Natural killer cell (primary cell): ENCODE measurements at regions not wholly inside any gene's neighbourhood (a gene's known extent, or its start where the extent isn't known, plus 50 kb on each side); places are given as distances from the start of the nearest gene placed in this dataset.
"Not testable (repeated sequence)": the region's sequence is repeated elsewhere in the genome, so short reads cannot be mapped to it uniquely, and the experiment has no call there.

Experiments used
- ATAC-seq, 3 donors: fragments of 150-1000 bp in 2 of 3; fragments of 200-7000 bp in 1 of 3; cut with Tn5 transposase; 1 replicate in 1 of 3; 2 replicates in 2 of 3; pipeline ENCODE4 v1.10.0; 2021; ENCODE audit warnings: mild to moderate bottlenecking in 2 of 3, moderate library complexity in 2 of 3
- DNase-seq, 2 donors: peaks; one replicate each; pipeline versions ENCODE4 v3.0.0 to v3.0.0-alpha.2; 2013 to 2021; ENCODE audit warnings: mixed read lengths in 1 of 2
- H3K27ac ChIP-seq: one replicate; pipeline ENCODE4 v1.5.1; 2013; ENCODE audit warnings: mild to moderate bottlenecking, low read length
- H3K27me3 ChIP-seq: one replicate; pipeline ENCODE4 v1.6.1; 2013; ENCODE audit warnings: low read length; ENCODE audit not compliant: control insufficient read depth, insufficient read depth
- H3K36me3 ChIP-seq: one replicate; pipeline ENCODE4 v1.6.1; 2013; ENCODE audit warnings: low read length; ENCODE audit not compliant: control insufficient read depth, insufficient read depth
- H3K4me1 ChIP-seq: one replicate; pipeline ENCODE4 v1.6.1; 2013; ENCODE audit warnings: low read length; ENCODE audit not compliant: control insufficient read depth, insufficient read depth
- H3K4me3 ChIP-seq: one replicate; pipeline ENCODE4 v1.5.1; 2013; ENCODE audit warnings: low read length
- H3K9me3 ChIP-seq: one replicate; pipeline ENCODE4 v1.6.1; 2013; ENCODE audit warnings: low read length; ENCODE audit not compliant: control insufficient read depth, insufficient read depth
- H3K27ac Mint-ChIP-seq, 2 donors: one replicate each; pipeline ENCODE4 v1.8.0; 2022; ENCODE audit warnings: mild to moderate bottlenecking in 2 of 2, mixed read lengths in 2 of 2, moderate library complexity in 1 of 2
- H3K27me3 Mint-ChIP-seq, 2 donors: one replicate each; pipeline ENCODE4 v1.8.0; 2022; ENCODE audit warnings: low read depth in 2 of 2, mixed read lengths in 2 of 2
- H3K36me3 Mint-ChIP-seq: one replicate; pipeline ENCODE4 v1.8.0; 2022; ENCODE audit warnings: mixed read lengths
- H3K4me1 Mint-ChIP-seq, 2 donors: one replicate each; pipeline ENCODE4 v1.8.0; 2022; ENCODE audit warnings: mixed read lengths in 2 of 2
- H3K4me3 Mint-ChIP-seq: one replicate; pipeline ENCODE4 v1.8.0; 2022; ENCODE audit warnings: mild to moderate bottlenecking, moderate library complexity, mixed read lengths
- H3K9me3 Mint-ChIP-seq, 2 donors: one replicate each; pipeline ENCODE4 v1.8.0; 2022; ENCODE audit warnings: mixed read lengths in 2 of 2
- WGBS: methylation state at CpG from one replicate; pipeline ENCODE4 v1.1.7; 2013; ENCODE audit warnings: missing lambda C conversion rate; ENCODE audit not compliant: insufficient coverage; 5-methylcytosine and 5-hydroxymethylcytosine counted together
- intact Hi-C: fragments of 100-400 bp; cut with micrococcal nuclease; formaldehyde crosslinking; loops from one replicate; pipeline ENCODE4 v1.14.2; 2022
- TF ChIP-seq, protein P1 (sequence below): fragments of 200-600 bp; IDR thresholded peaks from one replicate; pipeline ENCODE4 v1.8.0; 2022; ENCODE audit warnings: antibody characterized with exemption

DNA sequence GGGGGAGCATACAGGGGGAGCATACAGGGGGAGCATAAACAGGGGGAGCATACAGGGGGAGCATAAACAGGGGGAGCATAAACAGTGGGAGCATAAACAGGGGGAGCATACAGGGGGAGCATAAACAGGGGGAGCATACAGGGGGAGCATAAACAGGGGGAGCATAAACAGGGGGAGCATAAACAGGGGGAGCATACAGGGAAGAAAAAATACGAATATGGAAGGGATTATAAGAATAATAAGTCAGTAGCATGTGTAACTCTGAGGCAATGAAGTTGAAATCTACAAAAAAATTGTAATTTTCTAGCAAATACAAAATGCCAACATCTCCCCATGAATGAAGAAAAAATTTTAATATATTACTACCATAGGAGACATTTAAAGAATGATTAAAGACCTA lies 101.3 kb upstream of the FOXQ1 start:
- H3K4me3 Mint-ChIP-seq, H3K4me1 Mint-ChIP-seq, H3K27ac ChIP-seq, H3K36me3 Mint-ChIP-seq, DNase-seq, ATAC-seq, H3K27ac Mint-ChIP-seq, H3K9me3 ChIP-seq, H3K4me3 ChIP-seq, H3K9me3 Mint-ChIP-seq, H3K4me1 ChIP-seq, H3K27me3 ChIP-seq, H3K36me3 ChIP-seq, intact Hi-C loops: not testable (repeated sequence)
- H3K27me3 Mint-ChIP-seq, result peaks cover 7 to 20% of the 10 kb centered on the region in 2 donors
- 50% methylated on average over 1 of the region's 1 CpG for WGBS

DNA sequence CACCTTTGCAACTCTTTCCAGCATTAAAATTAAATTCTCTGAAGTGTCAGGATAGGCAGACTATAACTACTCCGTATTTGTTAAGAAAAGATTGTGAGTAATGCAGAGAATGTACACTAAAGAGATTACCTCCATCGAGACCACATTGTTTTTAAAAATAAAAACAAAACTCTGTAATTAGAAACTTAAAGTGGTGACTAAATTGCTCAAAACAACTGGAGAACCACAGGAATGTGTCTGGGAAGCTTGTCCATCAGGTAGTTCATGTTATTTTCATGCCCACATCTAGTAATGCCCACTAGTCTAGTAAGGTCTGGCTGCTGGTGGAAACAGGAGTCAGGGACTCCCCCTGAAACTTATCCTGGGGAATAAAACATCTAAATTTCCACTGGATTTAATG lies 103.0 kb upstream of the FOXQ1 start:
- no peaks in the 10 kb centered on the region for H3K36me3 ChIP-seq
- no peaks in the 10 kb centered on the region for H3K4me1 Mint-ChIP-seq
- H3K27me3 ChIP-seq, result peaks cover 4% of the 10 kb centered on the region
- H3K27ac ChIP-seq, result no peak overlapping the region
- H3K36me3 Mint-ChIP-seq, result no peaks in the 10 kb centered on the region
- WGBS, result 100% methylated on average over 1 of the region's 2 CpGs
- no peaks in the 10 kb centered on the region for H3K9me3 ChIP-seq
- peaks cover 7 to 20% of the 10 kb centered on the region in 2 donors for H3K27me3 Mint-ChIP-seq
- no peak for DNase-seq
- ATAC-seq, result no peak
- no peaks in the 10 kb centered on the region for H3K9me3 Mint-ChIP-seq
- no peaks in the 10 kb centered on the region for H3K4me1 ChIP-seq
- no peak overlapping the region for H3K27ac Mint-ChIP-seq
- intact Hi-C loops, result no loop called here
- TF ChIP-seq, protein P1, sequence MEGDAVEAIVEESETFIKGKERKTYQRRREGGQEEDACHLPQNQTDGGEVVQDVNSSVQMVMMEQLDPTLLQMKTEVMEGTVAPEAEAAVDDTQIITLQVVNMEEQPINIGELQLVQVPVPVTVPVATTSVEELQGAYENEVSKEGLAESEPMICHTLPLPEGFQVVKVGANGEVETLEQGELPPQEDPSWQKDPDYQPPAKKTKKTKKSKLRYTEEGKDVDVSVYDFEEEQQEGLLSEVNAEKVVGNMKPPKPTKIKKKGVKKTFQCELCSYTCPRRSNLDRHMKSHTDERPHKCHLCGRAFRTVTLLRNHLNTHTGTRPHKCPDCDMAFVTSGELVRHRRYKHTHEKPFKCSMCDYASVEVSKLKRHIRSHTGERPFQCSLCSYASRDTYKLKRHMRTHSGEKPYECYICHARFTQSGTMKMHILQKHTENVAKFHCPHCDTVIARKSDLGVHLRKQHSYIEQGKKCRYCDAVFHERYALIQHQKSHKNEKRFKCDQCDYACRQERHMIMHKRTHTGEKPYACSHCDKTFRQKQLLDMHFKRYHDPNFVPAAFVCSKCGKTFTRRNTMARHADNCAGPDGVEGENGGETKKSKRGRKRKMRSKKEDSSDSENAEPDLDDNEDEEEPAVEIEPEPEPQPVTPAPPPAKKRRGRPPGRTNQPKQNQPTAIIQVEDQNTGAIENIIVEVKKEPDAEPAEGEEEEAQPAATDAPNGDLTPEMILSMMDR, result no peak
- H3K4me3 Mint-ChIP-seq, result no peak overlapping the region
- H3K4me3 ChIP-seq, result no peak overlapping the region

DNA sequence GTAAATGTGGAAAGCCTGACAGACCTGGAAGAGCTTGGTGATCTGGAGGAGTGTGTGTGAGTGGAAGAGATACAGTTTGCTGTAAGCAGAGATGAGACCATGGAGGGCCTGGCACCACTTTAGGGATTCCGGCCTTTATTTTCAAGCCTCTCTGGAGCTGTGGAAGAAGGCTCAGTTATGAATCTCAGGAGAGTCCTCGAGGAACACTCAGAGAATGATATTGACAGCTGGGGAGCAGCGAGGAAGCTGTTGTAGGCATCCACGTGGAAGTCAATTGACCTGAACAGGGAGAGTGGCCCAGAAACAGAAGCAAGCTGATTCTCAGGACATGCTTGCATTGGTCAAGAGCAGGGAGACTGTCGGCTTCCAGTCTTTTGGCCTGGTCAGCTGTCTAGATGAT lies 108.4 kb upstream of the FOXQ1 start:
- no peaks in the 10 kb centered on the region for H3K4me1 ChIP-seq
- Mint-ChIP-seq H3K27ac (no peak overlapping the region), H3K9me3 (no peaks in the 10 kb centered on the region), H3K27me3 (peaks cover 0 to 25% of the 10 kb centered on the region in 2 donors), H3K4me3 (no peak overlapping the region), H3K4me1 (no peaks in the 10 kb centered on the region), H3K36me3 (no peaks in the 10 kb centered on the region)
- H3K27ac ChIP-seq, result no peak overlapping the region
- no peak for DNase-seq
- TF ChIP-seq, protein P1, result no peak
- intact Hi-C loops, result no loop called here
- H3K36me3 ChIP-seq, result no peaks in the 10 kb centered on the region
- ATAC-seq, result no peak
- 76% methylated on average over 5 of the region's 5 CpGs for whole genome bisulfite sequencing
- no peaks in the 10 kb centered on the region for H3K27me3 ChIP-seq
- no peaks in the 10 kb centered on the region for H3K9me3 ChIP-seq
- no peak overlapping the region for H3K4me3 ChIP-seq

DNA sequence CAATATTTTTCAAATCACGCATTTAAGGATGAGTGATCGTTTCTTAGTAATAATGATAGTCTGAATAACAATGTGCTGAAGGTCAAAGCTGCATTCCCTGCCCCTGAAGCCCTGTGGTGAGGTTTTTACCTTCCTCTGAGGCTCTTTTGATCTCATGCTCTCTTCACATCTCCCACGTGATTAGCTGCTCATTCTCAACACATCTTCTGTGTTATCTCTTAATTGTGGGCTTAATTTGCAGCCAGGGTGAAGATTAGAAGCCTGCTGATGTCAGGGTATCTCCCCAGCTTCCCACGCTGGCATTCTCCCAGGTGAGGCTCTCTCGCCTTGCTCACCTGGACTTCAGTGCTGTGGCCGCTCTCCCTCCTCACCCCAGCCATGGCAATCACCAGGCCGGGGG lies 109.7 kb upstream of the FOXQ1 start:
- TF ChIP-seq, protein P1, result no peak
- Mint-ChIP-seq H3K9me3 (no peaks in the 10 kb centered on the region), H3K27ac (no peak overlapping the region), H3K36me3 (no peaks in the 10 kb centered on the region), H3K4me3 (no peak overlapping the region), H3K27me3 (peaks cover 0 to 16% of the 10 kb centered on the region in 2 donors), H3K4me1 (no peaks in the 10 kb centered on the region)
- intact Hi-C loops, result no loop called here
- WGBS, result 55% methylated on average over 6 of the region's 7 CpGs
- no peaks in the 10 kb centered on the region for H3K9me3 ChIP-seq
- no peaks in the 10 kb centered on the region for H3K4me1 ChIP-seq
- H3K4me3 ChIP-seq, result no peak overlapping the region
- no peaks in the 10 kb centered on the region for H3K27me3 ChIP-seq
- ATAC-seq (no peak), DNase-seq (no peak)
- no peak overlapping the region for H3K27ac ChIP-seq
- no peaks in the 10 kb centered on the region for H3K36me3 ChIP-seq
